PC-3 (cell line): ENCODE measurements at regions not wholly inside any gene's neighbourhood (a gene's known extent, or its start where the extent isn't known, plus 50 kb on each side); places are given as distances from the start of the nearest gene placed in this dataset.

ENCODE experiments used
- CTCF ChIP-seq: fragments of 300-600 bp; sonication (generic); conservative IDR thresholded peaks from 2 replicates; pipeline ENCODE4 v1.5.1; 2017; ENCODE audit warnings: antibody characterized with exemption, low read depth, mild to moderate bottlenecking, low read length
- EZH2phosphoT487 ChIP-seq: fragments of 300-600 bp; sonication (generic); IDR thresholded peaks from 2 replicates; pipeline ENCODE4 v1.6.1; 2018; ENCODE audit warnings: mild to moderate bottlenecking, antibody characterized with exemption, low read length, borderline replicate concordance

- TF ChIP-seq CTCF (no peak), EZH2phosphoT487 (no peak)
Observed at GRCh38 chr14:87409393-87409792, 583.6 kb downstream of the GALC start.
